Panc1 (cell line): ENCODE measurements at regions not wholly inside any gene's neighbourhood (a gene's known extent, or its start where the extent isn't known, plus 50 kb on each side); places are given as distances from the start of the nearest gene placed in this dataset.

Experiments
- ATAC-seq: fragments of 200-7000 bp; cut with Tn5 transposase; 2 replicates; pipeline ENCODE4 v1.9.1; 2020; ENCODE audit warnings: mild to moderate bottlenecking, moderate library complexity
- BruUV-seq: library from RNA; stranded (reverse); fragments of 400-500 nt; replicated peaks from 2 replicates; lab custom pipeline; 2021; lab: Mats Ljungman, UMichigan
- CTCF ChIA-PET: fragments of 300-600 bp; sonication (Branson Sonifier 250); formaldehyde crosslinking; loops from one replicate; lab custom pipeline; 2022; ENCODE audit warnings: antibody characterized with exemption; lab: Charles Lee
- POLR2A ChIA-PET: fragments of 300-600 bp; sonication (Branson Sonifier 250); formaldehyde crosslinking; loops from one replicate; lab custom pipeline; 2022; ENCODE audit warnings: antibody characterized with exemption; lab: Charles Lee
- DNase-seq: peaks from one replicate; pipeline ENCODE4 v3.0.0-alpha.2; 2010; ENCODE audit warnings: low read depth, low spot score
- H3K27ac ChIP-seq: 2 replicates; pipeline ENCODE4 v1.5.1; 2011; ENCODE audit warnings: mild to moderate bottlenecking, low read length, inconsistent platforms
- H3K27me3 ChIP-seq: fragments of 200-500 bp; sonication (Bioruptor generic); 2 replicates; pipeline ENCODE4 v1.6.0; 2014; ENCODE audit warnings: low read length, inconsistent platforms; ENCODE audit not compliant: control insufficient read depth, insufficient read depth
- H3K36me3 ChIP-seq: fragments of 200-500 bp; sonication (Bioruptor generic); 2 replicates; pipeline ENCODE4 v1.5.1; 2014; ENCODE audit warnings: inconsistent platforms, mild to moderate bottlenecking, low read length, moderate library complexity; ENCODE audit not compliant: control insufficient read depth, insufficient read depth
- H3K4me1 ChIP-seq: 2 replicates; pipeline ENCODE4 v1.5.1; 2011; ENCODE audit warnings: inconsistent platforms, mild to moderate bottlenecking, low read length, moderate library complexity; ENCODE audit not compliant: control insufficient read depth, insufficient read depth
- H3K4me3 ChIP-seq, 2 experiments: 2 replicates each; pipeline ENCODE4 v1.5.1; 2011 to 2012; ENCODE audit warnings: low read depth in 2 of 2, low read length in 2 of 2, mild to moderate bottlenecking in 2 of 2, inconsistent platforms in 1 of 2, moderate library complexity in 1 of 2
- H3K9me3 ChIP-seq: fragments of 200-500 bp; sonication (Bioruptor generic); 2 replicates; pipeline ENCODE4 v1.5.1; 2014; ENCODE audit warnings: low read depth, mild to moderate bottlenecking, inconsistent platforms, low read length, moderate library complexity; ENCODE audit not compliant: control insufficient read depth, insufficient read depth
- CTCF ChIP-seq: fragments of 450-650 bp; IDR thresholded peaks from 2 replicates; pipeline ENCODE4 v1.5.1; 2017; ENCODE audit warnings: mild to moderate bottlenecking
- POLR2AphosphoS5 ChIP-seq: IDR thresholded peaks from 2 replicates; pipeline ENCODE4 v1.6.1; 2012; ENCODE audit warnings: mild to moderate bottlenecking, low read depth, low read length, moderate library complexity
- REST ChIP-seq, 2 experiments: IDR thresholded peaks; 2 replicates each; pipeline ENCODE4 v1.6.1; 2011 to 2012; ENCODE audit warnings: low read depth in 2 of 2, control low read depth in 1 of 2, low read length in 1 of 2, mild to moderate bottlenecking in 1 of 2, moderate library complexity in 1 of 2; ENCODE audit not compliant: insufficient read depth in 1 of 2
- SIN3A ChIP-seq: IDR thresholded peaks from 2 replicates; pipeline ENCODE4 v1.6.1; 2012; ENCODE audit warnings: low read depth, mild to moderate bottlenecking, low read length, moderate library complexity, borderline replicate concordance; ENCODE audit not compliant: insufficient read depth
- TCF7L2 ChIP-seq: IDR thresholded peaks from 2 replicates; pipeline ENCODE4 v1.6.1; 2011; ENCODE audit warnings: mild to moderate bottlenecking, low read depth, low read length, inconsistent platforms
- in situ Hi-C: cut with HindIII; loops from 2 replicates; pipeline ENCODE4 v1.10.0; 2016; ENCODE audit warnings: low sequenced_read_pairs, low pct_unique_long_range_greater_than_20kb
- intact Hi-C: fragments of 100-400 bp; cut with micrococcal nuclease; formaldehyde crosslinking; loops from one replicate; pipeline ENCODE4 v1.10.0; 2022; ENCODE audit not compliant: unreplicated experiment

GRCh38 chr10:2282202-2282601 lies 544.9 kb upstream of the ADARB2 start:
- in situ Hi-C loops (no loop called here), intact Hi-C loops (no loop called here)
- TF ChIP-seq TCF7L2 (no peak), POLR2AphosphoS5 (no peak), CTCF (no peak), SIN3A (no peak), REST (IDR thresholded peaks at IDR 0.05; ENCODE audit: insufficient read depth in 1 of 2, low read depth in 2 of 2, low read length in 1 of 2) (no peak)
- ChIA-PET CTCF (no interaction called here), POLR2A (no interaction called here)
- Histone ChIP-seq H3K36me3 (no peaks in the 10 kb centered on the region), H3K9me3 (no peaks in the 10 kb centered on the region), H3K27me3 (no peaks in the 10 kb centered on the region), H3K4me3 (no peak overlapping the region), H3K4me1 (no peaks in the 10 kb centered on the region), H3K27ac (no peak overlapping the region)
- BruUV-seq, result no TSS peak
- ATAC-seq, result no peak
- no peak for DNase-seq

GRCh38 chr10:2280713-2281300 lies 543.5 kb upstream of the ADARB2 start:
- in situ Hi-C loops, result no loop called here
- Histone ChIP-seq H3K27me3 (no peaks in the 10 kb centered on the region), H3K9me3 (no peaks in the 10 kb centered on the region), H3K4me1 (no peaks in the 10 kb centered on the region), H3K4me3 (no peak overlapping the region), H3K27ac (no peak overlapping the region), H3K36me3 (no peaks in the 10 kb centered on the region)
- TF ChIP-seq SIN3A (no peak), REST (IDR thresholded peaks at IDR 0.05; ENCODE audit: insufficient read depth in 1 of 2, low read depth in 2 of 2, low read length in 1 of 2) (no peak), POLR2AphosphoS5 (no peak), CTCF (no peak), TCF7L2 (no peak)
- no TSS peak for BruUV-seq
- ChIA-PET POLR2A (no interaction called here), CTCF (no interaction called here)
- DNase-seq, result no peak
- intact Hi-C loops, result no loop called here
- no peak for ATAC-seq
